ENCODE measurements at regions not wholly inside any gene's neighbourhood (a gene's known extent, or its start where the extent isn't known, plus 50 kb on each side); places are given as distances from the start of the nearest gene placed in this dataset.

- intact Hi-C loops (cut with DNase I; ENCODE audit: low total_unique reads), result no loop called here
- H3K27me3 ChIP-seq, result no peaks in the 10 kb centered on the region
- no peaks in the 10 kb centered on the region for H3K36me3 ChIP-seq
- no peak overlapping the region for H3K27ac ChIP-seq
- no peak overlapping the region for H3K4me3 ChIP-seq
- DNase-seq, result no peak
- no peaks in the 10 kb centered on the region for H3K4me1 ChIP-seq
- no peaks in the 10 kb centered on the region for H3K9me3 ChIP-seq
- TF ChIP-seq POLR2A (IDR thresholded peaks at IDR 0.05), result no peak
- TF ChIP-seq, protein P1, sequence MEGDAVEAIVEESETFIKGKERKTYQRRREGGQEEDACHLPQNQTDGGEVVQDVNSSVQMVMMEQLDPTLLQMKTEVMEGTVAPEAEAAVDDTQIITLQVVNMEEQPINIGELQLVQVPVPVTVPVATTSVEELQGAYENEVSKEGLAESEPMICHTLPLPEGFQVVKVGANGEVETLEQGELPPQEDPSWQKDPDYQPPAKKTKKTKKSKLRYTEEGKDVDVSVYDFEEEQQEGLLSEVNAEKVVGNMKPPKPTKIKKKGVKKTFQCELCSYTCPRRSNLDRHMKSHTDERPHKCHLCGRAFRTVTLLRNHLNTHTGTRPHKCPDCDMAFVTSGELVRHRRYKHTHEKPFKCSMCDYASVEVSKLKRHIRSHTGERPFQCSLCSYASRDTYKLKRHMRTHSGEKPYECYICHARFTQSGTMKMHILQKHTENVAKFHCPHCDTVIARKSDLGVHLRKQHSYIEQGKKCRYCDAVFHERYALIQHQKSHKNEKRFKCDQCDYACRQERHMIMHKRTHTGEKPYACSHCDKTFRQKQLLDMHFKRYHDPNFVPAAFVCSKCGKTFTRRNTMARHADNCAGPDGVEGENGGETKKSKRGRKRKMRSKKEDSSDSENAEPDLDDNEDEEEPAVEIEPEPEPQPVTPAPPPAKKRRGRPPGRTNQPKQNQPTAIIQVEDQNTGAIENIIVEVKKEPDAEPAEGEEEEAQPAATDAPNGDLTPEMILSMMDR (IDR thresholded peaks at IDR 0.05), result no peak
Measured at GRCh38 chr6:146919017-146919416, 285.2 kb upstream of the STXBP5 start.

DNA sequence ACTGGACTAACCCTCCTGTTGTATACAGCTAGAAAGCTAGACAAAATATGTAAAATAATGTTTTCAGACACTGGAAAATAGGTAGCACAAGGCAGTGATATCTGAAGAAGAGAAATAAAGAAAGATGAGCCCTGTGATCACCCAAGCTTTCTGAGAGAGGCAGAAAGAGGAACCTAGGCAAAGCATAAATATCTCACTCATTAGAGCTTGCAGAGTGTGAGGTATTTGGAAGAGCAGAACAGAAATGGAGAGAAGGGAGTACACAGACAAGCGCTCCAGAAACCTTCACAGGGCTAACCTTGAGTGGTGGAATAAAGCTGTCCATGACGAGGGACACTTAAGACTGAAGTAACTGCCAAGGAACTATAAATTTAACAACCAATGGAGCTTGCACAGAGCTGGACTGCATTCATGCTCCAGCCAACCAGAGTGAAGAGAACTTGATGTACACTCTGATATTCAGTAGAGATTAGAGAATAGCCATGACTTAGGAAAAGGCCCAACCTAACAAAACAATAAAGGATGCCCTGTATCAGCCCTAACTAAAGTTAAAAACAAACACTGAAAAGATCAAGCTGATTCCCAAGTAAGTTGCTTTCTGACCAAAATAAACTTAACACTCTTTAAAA, 280.9 kb upstream of the STXBP5 start:
- Histone ChIP-seq H3K9me3 (no peaks in the 10 kb centered on the region), H3K27me3 (no peaks in the 10 kb centered on the region), H3K4me3 (no peak overlapping the region), H3K36me3 (no peaks in the 10 kb centered on the region), H3K27ac (no peak overlapping the region), H3K4me1 (no peaks in the 10 kb centered on the region)
- no peak for DNase-seq
- TF ChIP-seq, protein P1 (IDR thresholded peaks at IDR 0.05), result no peak
- no peak for TF ChIP-seq POLR2A (IDR thresholded peaks at IDR 0.05)
- intact Hi-C loops (cut with DNase I; ENCODE audit: low total_unique reads), result no loop called here

DNA sequence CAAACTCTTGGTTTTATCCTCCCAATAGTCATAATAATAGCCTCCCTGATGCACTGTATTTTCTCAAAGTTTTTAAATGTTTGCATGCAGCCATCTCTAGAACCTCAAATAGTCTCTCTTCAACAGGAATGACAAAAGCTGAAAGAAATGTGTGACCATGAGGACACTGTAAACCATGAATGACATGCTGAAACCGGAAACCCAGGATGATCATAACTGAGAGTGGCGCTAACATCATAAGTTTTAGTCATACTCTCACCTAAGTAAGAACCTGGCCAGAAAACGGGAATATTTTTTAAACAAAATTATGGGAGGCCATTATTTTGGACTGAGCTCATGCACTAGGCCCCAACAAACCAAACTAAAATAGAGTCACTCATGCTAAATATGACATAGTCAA, 278.4 kb upstream of the STXBP5 start:
- no peaks in the 10 kb centered on the region for H3K4me1 ChIP-seq
- H3K27ac ChIP-seq, result no peak overlapping the region
- TF ChIP-seq, protein P1 (IDR thresholded peaks at IDR 0.05), result no peak
- TF ChIP-seq POLR2A (IDR thresholded peaks at IDR 0.05), result no peak
- no peaks in the 10 kb centered on the region for H3K27me3 ChIP-seq
- intact Hi-C loops (cut with DNase I; ENCODE audit: low total_unique reads), result no loop called here
- H3K4me3 ChIP-seq, result no peak overlapping the region
- no peak for DNase-seq
- no peaks in the 10 kb centered on the region for H3K36me3 ChIP-seq
- H3K9me3 ChIP-seq, result no peaks in the 10 kb centered on the region

DNA sequence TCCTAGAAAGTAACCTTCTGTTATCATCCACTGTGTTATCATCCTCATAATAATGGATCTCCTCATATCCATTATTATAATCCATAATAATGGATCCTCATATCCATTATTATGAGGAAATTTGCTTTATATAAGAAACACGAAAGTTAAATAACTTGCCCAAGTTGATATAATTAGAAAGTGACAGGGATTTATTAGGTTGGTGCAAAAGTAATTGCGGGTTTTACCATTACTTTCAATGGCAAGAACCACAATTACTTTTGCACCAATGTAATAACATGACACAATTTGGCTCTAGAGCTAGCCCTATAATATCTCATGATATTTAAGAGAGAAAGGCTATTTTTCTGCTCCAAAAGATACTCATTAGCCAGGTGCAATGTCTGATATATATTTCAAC, 275.7 kb upstream of the STXBP5 start:
- TF ChIP-seq, protein P1 (IDR thresholded peaks at IDR 0.05), result no peak
- TF ChIP-seq POLR2A (IDR thresholded peaks at IDR 0.05), result no peak
- no peak overlapping the region for H3K4me3 ChIP-seq
- intact Hi-C loops (cut with DNase I; ENCODE audit: low total_unique reads), result no loop called here
- no peaks in the 10 kb centered on the region for H3K36me3 ChIP-seq
- no peaks in the 10 kb centered on the region for H3K27me3 ChIP-seq
- no peaks in the 10 kb centered on the region for H3K4me1 ChIP-seq
- DNase-seq, result no peak
- no peaks in the 10 kb centered on the region for H3K9me3 ChIP-seq
- no peak overlapping the region for H3K27ac ChIP-seq

GRCh38 chr6:146931214-146931613, 273.0 kb upstream of the STXBP5 start:
- Histone ChIP-seq H3K27ac (no peak overlapping the region), H3K9me3 (no peaks in the 10 kb centered on the region), H3K4me3 (no peak overlapping the region), H3K27me3 (no peaks in the 10 kb centered on the region), H3K36me3 (no peaks in the 10 kb centered on the region), H3K4me1 (no peaks in the 10 kb centered on the region)
- DNase-seq, result no peak
- no peak for TF ChIP-seq POLR2A (IDR thresholded peaks at IDR 0.05)
- TF ChIP-seq, protein P1 (IDR thresholded peaks at IDR 0.05), result no peak
- intact Hi-C loops (cut with DNase I; ENCODE audit: low total_unique reads), result no loop called here

Measured in uterus (tissue), 3 donors.